NCI-H1694 (cell line): ENCODE measurements at regions not wholly inside any gene's neighbourhood (a gene's known extent, or its start where the extent isn't known, plus 50 kb on each side); places are given as distances from the start of the nearest gene placed in this dataset.

Experiments
- DNase-seq: peaks from one replicate; lab custom pipeline; 2025; lab: John Stamatoyannopoulos, UW

DNA sequence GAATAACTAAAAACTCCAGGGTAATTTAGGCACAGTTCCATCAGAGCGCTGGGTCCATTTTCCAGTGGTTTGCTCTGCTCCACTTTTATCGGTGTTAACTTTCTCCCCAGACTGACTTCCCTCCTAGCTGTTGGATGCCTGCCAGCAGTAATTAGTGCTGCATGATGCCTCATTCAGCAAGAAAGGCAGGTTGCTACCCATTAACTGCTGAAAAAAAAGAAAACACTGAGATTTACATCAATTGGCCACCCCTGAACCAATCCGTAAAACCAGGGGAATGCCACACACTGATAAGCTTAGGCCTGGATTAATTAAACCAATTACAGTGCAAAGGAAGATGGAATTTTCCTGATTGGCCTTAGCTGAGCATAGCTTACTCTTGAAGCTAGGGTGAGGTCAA lies 182.4 kb upstream of the CXXC4 start:
- peak; percentile 36 for DNase-seq

GRCh38 chr4:104682311-104682710 lies 187.6 kb upstream of the CXXC4 start:
- DNase-seq, result no peak

DNA sequence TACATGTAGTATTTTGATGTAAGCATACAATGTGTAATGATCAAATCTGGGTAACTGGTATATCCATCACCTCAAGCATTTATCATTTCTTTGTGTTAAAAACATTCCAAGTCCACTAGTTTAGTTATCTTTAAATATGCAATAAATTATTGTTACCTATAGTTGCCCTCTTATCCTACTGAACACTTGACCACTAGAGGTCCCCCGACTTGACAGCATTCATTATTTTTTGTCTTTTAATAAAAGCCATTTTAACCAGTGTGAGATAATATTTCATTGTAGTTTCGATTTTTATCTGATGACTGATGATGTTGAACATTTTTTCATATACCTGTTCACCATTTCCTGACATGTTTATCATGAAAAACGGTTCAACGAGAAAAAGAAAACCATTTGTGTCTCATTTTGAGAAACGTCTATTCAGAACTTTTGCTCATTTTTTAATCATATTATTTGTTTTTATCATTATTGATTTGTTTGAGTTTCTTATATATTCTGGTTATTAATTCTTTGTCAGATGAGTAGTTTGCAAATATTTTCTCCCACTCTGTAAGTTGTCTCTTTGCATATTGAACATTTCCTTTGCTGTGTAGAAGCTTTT lies 199.0 kb upstream of the CXXC4 start:
- DNase-seq, result no peak

GRCh38 chr4:104716584-104716983 lies 221.9 kb upstream of the CXXC4 start:
- no peak for DNase-seq

DNA sequence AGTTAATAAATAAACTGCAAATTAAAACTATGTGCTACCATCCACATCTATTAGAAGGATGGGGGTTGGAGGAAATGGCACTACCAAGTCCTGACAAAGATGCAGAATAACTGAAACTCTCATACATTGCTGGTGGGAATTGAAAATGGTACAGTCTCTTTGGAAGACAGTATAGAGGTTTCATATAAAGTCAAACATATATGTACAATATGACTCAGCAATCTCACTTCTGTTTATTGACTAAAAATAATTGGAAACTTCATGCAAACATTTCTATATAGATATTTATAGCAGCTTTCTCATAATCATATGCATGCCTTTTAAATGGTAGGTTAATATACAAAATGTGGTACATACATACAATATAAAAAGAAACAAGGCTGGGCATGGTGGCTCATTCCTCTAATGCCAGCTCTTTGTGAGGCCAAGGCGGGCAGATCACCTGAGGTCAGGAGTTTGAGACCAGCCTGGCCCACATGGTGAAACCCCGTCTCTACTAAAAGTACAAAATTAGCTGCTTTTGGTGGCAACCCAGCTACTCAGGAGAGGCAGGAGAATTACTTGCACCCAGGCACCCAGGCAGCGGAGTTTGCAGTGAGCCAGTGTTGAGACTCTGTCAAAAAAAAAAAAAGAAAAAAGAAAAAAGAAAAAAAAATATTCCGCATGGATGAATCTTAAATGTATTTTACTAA lies 225.0 kb upstream of the CXXC4 start:
- DNase-seq, result no peak

- no peak for DNase-seq
Measured at GRCh38 chr4:104722467-104722866, 227.8 kb upstream of the CXXC4 start.

GRCh38 chr4:104726002-104726401 lies 231.3 kb upstream of the CXXC4 start:
- no peak for DNase-seq

DNA sequence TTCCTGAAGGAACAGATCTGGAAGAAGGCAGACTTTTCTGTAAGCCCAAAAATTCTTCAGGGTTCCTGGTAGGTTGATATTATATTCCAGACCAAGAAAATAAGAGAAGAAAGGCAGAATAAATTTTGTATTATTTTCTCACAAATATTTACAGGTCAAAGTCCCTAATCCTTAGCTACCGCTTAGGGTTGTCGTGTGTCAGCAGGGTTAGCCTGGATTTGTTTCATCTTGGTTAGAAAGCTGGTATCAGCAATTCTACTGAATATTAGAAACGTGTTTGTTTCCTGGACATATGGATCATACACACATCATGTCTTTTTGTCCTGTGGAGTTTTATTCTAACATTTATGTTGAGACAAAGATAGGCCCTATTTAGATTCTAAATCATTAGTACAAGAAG lies 232.9 kb upstream of the CXXC4 start:
- DNase-seq, result no peak

DNA sequence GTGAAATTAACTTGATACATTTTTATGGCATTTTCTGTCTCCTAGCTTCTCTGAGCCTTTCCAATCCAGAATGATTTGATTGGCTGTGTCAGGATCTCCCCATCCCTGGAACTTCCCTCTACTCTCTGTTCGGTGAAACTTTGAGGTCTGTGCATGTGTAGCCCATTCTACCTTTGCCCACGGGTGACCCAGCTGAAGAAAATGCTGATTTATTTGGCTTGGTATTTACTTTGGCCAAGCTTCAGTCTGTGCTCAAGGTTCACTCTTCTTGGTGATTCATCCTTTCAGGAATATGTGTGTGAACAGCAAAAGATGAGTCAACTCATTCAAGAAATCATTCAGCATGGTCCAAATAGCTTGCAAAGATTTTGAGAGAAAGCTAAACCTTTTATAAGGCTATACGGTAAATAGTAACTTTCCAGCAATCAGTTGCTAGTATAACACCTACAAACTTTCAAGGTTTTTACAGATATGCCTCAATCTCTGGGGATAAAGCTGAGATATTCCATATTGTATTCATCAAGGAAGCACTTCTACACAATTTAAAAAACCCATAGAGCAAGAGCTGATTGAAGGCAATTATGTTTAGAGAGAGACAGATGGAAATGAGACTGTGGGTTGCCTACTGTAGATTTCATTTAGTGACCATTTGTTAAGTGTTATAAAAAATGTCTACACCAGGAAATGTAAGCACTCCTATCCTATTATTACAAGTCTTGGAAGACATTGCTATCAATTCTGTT lies 233.9 kb upstream of the CXXC4 start:
- DNase-seq, result no peak

DNA sequence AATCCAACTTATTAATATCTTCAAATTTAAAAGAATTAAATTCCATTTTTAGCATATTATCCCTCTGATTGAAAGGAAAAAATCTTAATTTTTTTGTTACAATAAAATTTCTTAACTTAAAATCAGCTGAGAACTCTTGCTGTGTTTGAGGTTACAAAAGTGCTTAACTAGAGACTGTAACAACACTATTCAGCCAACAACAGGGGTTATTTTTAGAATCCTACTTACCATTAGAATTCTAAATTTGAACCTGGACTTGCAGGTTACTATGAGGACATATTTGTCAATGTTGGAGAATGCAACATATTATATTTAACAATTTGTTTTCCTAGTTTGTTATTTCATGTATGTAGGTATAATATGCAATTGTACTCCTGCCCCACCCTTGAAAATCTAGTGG lies 238.1 kb upstream of the CXXC4 start:
- no peak for DNase-seq

GRCh38 chr4:104735174-104735573 lies 240.5 kb upstream of the CXXC4 start:
- DNase-seq, result no peak

DNA sequence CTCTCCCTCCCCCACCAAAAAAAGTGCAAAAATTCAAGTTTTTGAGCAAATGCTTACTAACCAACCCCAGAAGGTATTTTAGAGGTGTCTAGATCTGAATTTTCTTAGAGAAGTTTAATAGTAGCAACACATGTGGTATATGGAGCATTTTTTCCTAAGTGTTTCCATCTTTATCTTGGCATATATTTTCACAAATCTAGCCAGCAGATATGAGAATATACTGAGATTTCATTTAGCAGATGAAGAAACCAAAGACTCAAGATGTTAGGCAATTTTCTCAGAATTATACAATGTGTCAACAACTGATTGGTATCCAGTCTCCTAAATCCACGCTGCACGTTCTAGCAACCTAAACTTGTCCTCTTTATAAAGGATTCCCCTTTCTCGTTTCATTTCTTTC lies 245.5 kb upstream of the CXXC4 start:
- no peak for DNase-seq

GRCh38 chr4:104743215-104743653 lies 248.5 kb upstream of the CXXC4 start:
- no peak for DNase-seq

GRCh38 chr4:104747635-104748034 lies 252.9 kb upstream of the CXXC4 start:
- no peak for DNase-seq

GRCh38 chr4:104749062-104749461 lies 254.4 kb upstream of the CXXC4 start:
- DNase-seq, result no peak

GRCh38 chr4:104750008-104750407 lies 255.3 kb upstream of the CXXC4 start:
- no peak for DNase-seq

DNA sequence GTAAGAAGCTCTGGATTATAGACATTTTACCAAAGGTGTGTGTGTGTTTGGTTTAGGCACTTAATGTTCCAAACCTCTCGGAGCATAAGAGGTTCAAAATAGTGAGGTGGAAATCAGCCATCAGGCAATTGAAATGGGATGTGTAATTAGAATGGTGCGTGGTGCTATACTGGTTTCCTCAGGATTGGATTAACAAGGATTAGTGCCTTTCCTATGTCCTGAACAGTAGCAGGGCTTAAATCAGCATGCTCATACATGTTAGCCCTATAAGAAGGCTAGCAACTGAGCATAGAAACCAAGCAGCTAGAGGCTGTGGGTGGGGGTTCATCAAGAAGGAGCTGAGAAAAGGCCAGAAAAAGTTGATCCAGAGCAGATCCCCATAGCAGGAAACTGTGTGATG lies 256.8 kb upstream of the CXXC4 start:
- no peak for DNase-seq

- DNase-seq, result no peak
Measured at GRCh38 chr4:104752337-104752736, 257.6 kb upstream of the CXXC4 start.

DNA sequence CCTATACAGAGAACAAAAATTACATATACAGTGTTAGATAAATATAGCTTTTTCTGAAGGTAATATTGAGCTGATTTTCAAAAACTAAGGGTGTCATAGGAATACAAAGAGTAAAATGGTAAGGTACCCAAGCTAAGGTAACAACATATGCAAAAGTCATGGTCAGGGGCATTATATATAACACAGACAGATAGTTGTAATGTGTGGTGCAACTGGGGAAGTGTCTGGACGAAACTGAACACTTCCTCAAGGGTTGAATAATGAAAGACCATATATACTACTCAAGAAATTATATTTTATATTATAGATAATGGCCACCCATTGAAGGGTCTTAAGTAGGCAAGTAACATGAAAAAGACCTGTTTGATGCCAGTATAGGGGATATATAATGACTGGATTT lies 262.1 kb upstream of the CXXC4 start:
- no peak for DNase-seq

- DNase-seq, result no peak
Measured at GRCh38 chr4:104758574-104758973, 263.9 kb upstream of the CXXC4 start.

DNA sequence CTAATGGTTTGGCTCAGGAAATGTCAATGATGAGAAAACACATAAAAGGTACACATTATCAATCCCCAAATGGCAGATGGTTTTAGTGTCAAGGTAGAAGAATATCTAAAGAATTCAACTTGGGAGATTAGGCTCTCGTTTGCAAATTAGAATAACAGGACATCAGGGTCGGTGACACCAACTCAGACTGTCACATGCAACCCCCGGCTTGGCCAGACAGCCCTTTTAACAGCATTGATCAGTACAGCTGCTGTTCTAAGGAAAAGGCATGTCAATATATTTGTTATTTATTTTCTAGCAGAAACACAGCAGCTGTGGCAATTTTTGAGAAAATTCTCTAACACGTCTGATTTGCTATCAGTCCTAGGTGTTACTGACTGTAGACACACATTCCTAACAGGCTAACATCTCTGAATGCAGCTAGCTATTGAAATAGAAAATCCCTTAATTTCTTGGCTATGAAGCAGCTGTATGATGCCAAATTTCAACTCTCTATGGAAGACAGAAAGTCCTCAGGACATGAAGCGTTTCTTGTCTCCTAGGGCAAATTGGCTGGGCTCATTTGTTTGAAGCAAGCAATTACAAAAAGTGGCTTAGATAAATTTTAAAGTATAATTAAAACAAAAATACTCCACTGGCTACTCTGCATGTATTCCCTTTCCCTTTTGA lies 269.0 kb upstream of the CXXC4 start:
- DNase-seq, result no peak

DNA sequence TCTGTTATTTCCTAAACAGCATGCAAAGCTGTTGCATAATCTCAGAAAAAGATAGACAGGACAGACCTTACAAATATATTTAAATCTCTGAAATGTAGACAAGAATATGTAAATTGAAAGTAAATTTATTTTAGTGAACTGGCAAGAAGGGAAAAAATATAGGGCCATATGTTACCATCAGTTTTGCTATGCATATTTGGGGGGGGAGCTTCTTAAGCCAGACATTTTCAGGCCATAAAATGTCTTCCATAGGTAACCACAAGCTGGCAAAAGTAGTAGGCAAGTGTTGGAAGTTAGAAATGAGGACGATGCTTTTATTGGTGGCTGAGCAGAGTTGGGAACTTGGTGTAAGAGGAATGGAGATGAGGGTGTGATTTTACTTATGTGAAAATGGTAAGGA lies 272.0 kb upstream of the CXXC4 start:
- no peak for DNase-seq

GRCh38 chr4:104772849-104773248 lies 278.2 kb upstream of the CXXC4 start:
- no peak for DNase-seq
